ENCODE measurements at regions not wholly inside any gene's neighbourhood (a gene's known extent, or its start where the extent isn't known, plus 50 kb on each side); places are given as distances from the start of the nearest gene placed in this dataset.

GRCh38 chr10:111522551-111522950, 445.7 kb downstream of the ADRA2A start:
- DNase-seq, result no peak

- DNase-seq, result no peak
Observed at GRCh38 chr10:111523016-111523415, 446.2 kb downstream of the ADRA2A start.

GRCh38 chr10:111524134-111524533, 447.3 kb downstream of the ADRA2A start:
- DNase-seq, result no peak

GRCh38 chr10:111525696-111526095, 448.9 kb downstream of the ADRA2A start:
- DNase-seq, result no peak

GRCh38 chr10:111531690-111532089, 454.9 kb downstream of the ADRA2A start:
- no peak for DNase-seq

GRCh38 chr10:111532139-111532538, 455.3 kb downstream of the ADRA2A start:
- no peak for DNase-seq

- no peak for DNase-seq
Observed at GRCh38 chr10:111539246-111539645, 462.4 kb downstream of the ADRA2A start.

- no peak for DNase-seq
Observed at GRCh38 chr10:111543854-111544253, 467.0 kb downstream of the ADRA2A start.

- DNase-seq, result no peak
Observed at GRCh38 chr10:111545861-111546605, 469.2 kb downstream of the ADRA2A start.

GRCh38 chr10:111548084-111548726, 471.4 kb downstream of the ADRA2A start:
- DNase-seq, result no peak

- peak; percentile 3 for DNase-seq
Observed at GRCh38 chr10:111551001-111551400, 474.2 kb downstream of the ADRA2A start.

- DNase-seq, result no peak
Observed at GRCh38 chr10:111556666-111557065, 479.8 kb downstream of the ADRA2A start.

- no peak for DNase-seq
Observed at GRCh38 chr10:111558211-111558610, 481.4 kb downstream of the ADRA2A start.

- no peak for DNase-seq
Observed at GRCh38 chr10:111560027-111560426, 483.2 kb downstream of the ADRA2A start.

GRCh38 chr10:111561124-111561523, 484.3 kb downstream of the ADRA2A start:
- DNase-seq, result no peak

GRCh38 chr10:111565542-111565941, 488.7 kb downstream of the ADRA2A start:
- no peak for DNase-seq

- DNase-seq, result peak; percentile 1
Observed at GRCh38 chr10:111578076-111578475, 501.2 kb downstream of the ADRA2A start.

- DNase-seq, result no peak
Observed at GRCh38 chr10:111579473-111579872, 502.6 kb downstream of the ADRA2A start.

- no peak for DNase-seq
Observed at GRCh38 chr10:111590703-111591102, 513.9 kb downstream of the ADRA2A start.

GRCh38 chr10:111593578-111593977, 516.7 kb downstream of the ADRA2A start:
- DNase-seq, result peak; percentile 27

GRCh38 chr10:111595173-111595572, 518.3 kb downstream of the ADRA2A start:
- DNase-seq, result no peak

- peak; percentile 68 for DNase-seq
Observed at GRCh38 chr10:111598433-111599059, 521.7 kb downstream of the ADRA2A start.

GRCh38 chr10:111599943-111600342, 523.1 kb downstream of the ADRA2A start:
- DNase-seq, result no peak

GRCh38 chr10:111600772-111601171, 523.9 kb downstream of the ADRA2A start:
- no peak for DNase-seq

All from fibroblast of upper back skin (primary cell).